GM23338 (cell line): ENCODE measurements at regions not wholly inside any gene's neighbourhood (a gene's known extent, or its start where the extent isn't known, plus 50 kb on each side); places are given as distances from the start of the nearest gene placed in this dataset.

Source experiments
- ATAC-seq: fragments of 200-7000 bp; cut with Tn5 transposase; 3 replicates; pipeline ENCODE4 v1.9.1; 2020
- DNase-seq: peaks from one replicate; pipeline ENCODE4 v3.0.0-alpha.2; 2015; ENCODE audit warnings: low spot score
- H2AFZ ChIP-seq: fragments of 200-600 bp; sonication (generic); 2 replicates; pipeline ENCODE4 v1.8.0; 2016; ENCODE audit warnings: antibody characterized with exemption, mild to moderate bottlenecking, moderate library complexity
- H3F3A ChIP-seq: fragments of 200-600 bp; sonication (generic); replicated peaks from 2 replicates; pipeline ENCODE4 v1.8.0; 2017; ENCODE audit warnings: antibody characterized with exemption, mixed run types, low read depth
- H3K27ac ChIP-seq: fragments of 200-600 bp; sonication (generic); 2 replicates; pipeline ENCODE4 v1.6.1; 2016; ENCODE audit warnings: low read depth
- H3K27me3 ChIP-seq: fragments of 200-600 bp; sonication (generic); 2 replicates; pipeline ENCODE4 v1.8.0; 2016; ENCODE audit warnings: mild to moderate bottlenecking, mixed run types, moderate library complexity; ENCODE audit not compliant: insufficient read depth
- H3K36me3 ChIP-seq: fragments of 200-600 bp; sonication (generic); 2 replicates; pipeline ENCODE4 v1.8.0; 2016; ENCODE audit warnings: mild to moderate bottlenecking; ENCODE audit not compliant: insufficient read depth
- H3K4me1 ChIP-seq: fragments of 200-600 bp; sonication (generic); 2 replicates; pipeline ENCODE4 v1.8.0; 2016; ENCODE audit warnings: mild to moderate bottlenecking, moderate library complexity; ENCODE audit not compliant: insufficient read depth
- H3K4me2 ChIP-seq: fragments of 200-600 bp; sonication (generic); 2 replicates; pipeline ENCODE4 v1.7.1; 2017; ENCODE audit warnings: mixed run types
- H3K4me3 ChIP-seq: fragments of 200-600 bp; sonication (generic); 2 replicates; pipeline ENCODE4 v1.6.1; 2016; ENCODE audit warnings: mixed run types
- H3K79me2 ChIP-seq: fragments of 200-600 bp; sonication (generic); replicated peaks from 2 replicates; pipeline ENCODE4 v1.8.0; 2017; ENCODE audit warnings: mild to moderate bottlenecking; ENCODE audit not compliant: insufficient read depth
- H3K9me2 ChIP-seq: fragments of 200-600 bp; sonication (generic); 2 replicates; pipeline ENCODE4 v1.8.0; 2017; ENCODE audit not compliant: insufficient read depth
- H4K20me1 ChIP-seq: fragments of 200-600 bp; sonication (generic); replicated peaks from 2 replicates; pipeline ENCODE4 v1.8.0; 2017; ENCODE audit warnings: mild to moderate bottlenecking; ENCODE audit not compliant: insufficient read depth
- H3K27ac Mint-ChIP-seq: 2 replicates; pipeline ENCODE4 v1.8.0; 2020; ENCODE audit warnings: inconsistent platforms, mild to moderate bottlenecking, moderate library complexity, mixed read lengths
- H3K27me3 Mint-ChIP-seq: 3 replicates; pipeline ENCODE4 v1.8.0; 2022; ENCODE audit warnings: low read depth, mild to moderate bottlenecking, moderate library complexity, mixed read lengths, inconsistent platforms; ENCODE audit not compliant: insufficient read depth, poor library complexity
- H3K36me3 Mint-ChIP-seq: 3 replicates; pipeline ENCODE4 v1.8.0; 2021; ENCODE audit warnings: low read depth, mild to moderate bottlenecking, inconsistent platforms, moderate library complexity, mixed read lengths
- H3K4me1 Mint-ChIP-seq: 3 replicates; pipeline ENCODE4 v1.8.0; 2020; ENCODE audit warnings: mild to moderate bottlenecking, inconsistent platforms, mixed read lengths
- H3K4me3 Mint-ChIP-seq: 3 replicates; pipeline ENCODE4 v1.8.0; 2021; ENCODE audit warnings: moderate library complexity, mild to moderate bottlenecking, inconsistent platforms, mixed read lengths
- H3K9me3 Mint-ChIP-seq: 3 replicates; pipeline ENCODE4 v1.8.0; 2020; ENCODE audit warnings: moderate library complexity, mild to moderate bottlenecking, inconsistent platforms, mixed read lengths
- CREB1 ChIP-seq: fragments of 250-450 bp; sonication (Bioruptor Pico); IDR thresholded peaks from 2 replicates; pipeline ENCODE4 v1.5.0; 2020; ENCODE audit warnings: low read depth, mild to moderate bottlenecking, moderate library complexity
- CTCF ChIP-seq, 2 experiments: fragments of 200-600 bp in 1 of 2; sonication (generic) in 1 of 2; conservative IDR thresholded peaks; 2 replicates each; pipeline versions ENCODE4 v1.5.1 to v1.6.1; 2016 to 2017; ENCODE audit warnings: antibody characterized with exemption in 2 of 2, low read depth in 2 of 2, mild to moderate bottlenecking in 2 of 2, moderate library complexity in 1 of 2
- ETS1 ChIP-seq: IDR thresholded peaks from 2 replicates; pipeline ENCODE4 v1.6.1; 2016; ENCODE audit warnings: antibody characterized with exemption
- EZH2 ChIP-seq: fragments of 200-600 bp; sonication (generic); IDR thresholded peaks from one replicate; pipeline ENCODE4 v1.8.0; 2017; ENCODE audit warnings: antibody characterized with exemption, mild to moderate bottlenecking, low read depth; ENCODE audit not compliant: unreplicated experiment
- EZH2phosphoT487 ChIP-seq: fragments of 200-600 bp; sonication (generic); IDR thresholded peaks from one replicate; pipeline ENCODE4 v1.8.1; 2018; ENCODE audit warnings: antibody characterized with exemption; ENCODE audit not compliant: unreplicated experiment
- JUNB ChIP-seq: IDR thresholded peaks from one replicate; pipeline ENCODE4 v1.6.1; 2016; ENCODE audit warnings: antibody characterized with exemption; ENCODE audit not compliant: unreplicated experiment
- NANOG ChIP-seq: IDR thresholded peaks from 2 replicates; pipeline ENCODE4 v1.6.1; 2016; ENCODE audit warnings: antibody characterized with exemption, borderline replicate concordance
- POLR2AphosphoS5 ChIP-seq: IDR thresholded peaks from 2 replicates; pipeline ENCODE4 v1.6.1; 2016; ENCODE audit warnings: antibody characterized with exemption, low read depth
- REST ChIP-seq: IDR thresholded peaks from one replicate; pipeline ENCODE4 v1.6.1; 2018; ENCODE audit warnings: antibody characterized with exemption; ENCODE audit not compliant: unreplicated experiment
- STAT1 ChIP-seq: IDR thresholded peaks from one replicate; pipeline ENCODE4 v1.6.1; 2016; ENCODE audit warnings: antibody characterized with exemption; ENCODE audit not compliant: unreplicated experiment
- ZNF114 ChIP-seq: fragments of 250-450 bp; sonication (Bioruptor Pico); IDR thresholded peaks from 2 replicates; pipeline ENCODE4 v1.5.0; 2020; ENCODE audit warnings: mild to moderate bottlenecking, moderate library complexity
- ZNF331 ChIP-seq: fragments of 250-450 bp; sonication (Bioruptor Pico); IDR thresholded peaks from 2 replicates; pipeline ENCODE4 v1.5.0; 2020; ENCODE audit warnings: low read depth, mild to moderate bottlenecking, moderate library complexity
- ZNF462 ChIP-seq: fragments of 250-450 bp; sonication (Bioruptor Pico); IDR thresholded peaks from 2 replicates; pipeline ENCODE4 v1.5.0; 2020; ENCODE audit warnings: mild to moderate bottlenecking, moderate library complexity

GRCh38 chr10:118943253-118943652 is 86.3 kb upstream of the NANOS1 start:
- Mint-ChIP-seq H3K9me3 (no peaks in the 10 kb centered on the region; the same call in 1 of the 3 replicates), H3K4me1 (peaks cover 16% of the 10 kb centered on the region)
- no peaks in the 10 kb centered on the region for H3F3A ChIP-seq

More at GRCh38 chr10:118943253-118943652, 86.3 kb upstream of the NANOS1 start:
- no peak for TF ChIP-seq ZNF462 (CRISPR knock-in tag)
- TF ChIP-seq ZNF114, result no peak
- no peak for TF ChIP-seq NANOG
- TF ChIP-seq JUNB, result no peak
- TF ChIP-seq ZNF331 (CRISPR knock-in tag), result no peak
- no peak for TF ChIP-seq CREB1 (CRISPR knock-in tag)
- TF ChIP-seq EZH2, result no peak
- no peak for TF ChIP-seq REST
- no peak for TF ChIP-seq STAT1
- TF ChIP-seq EZH2phosphoT487, result no peak
- no peak for TF ChIP-seq POLR2AphosphoS5
- no peak for TF ChIP-seq CTCF (conservative IDR thresholded peaks at IDR 0.05; ENCODE audit: low read depth in 2 of 2)
- no peak for TF ChIP-seq ETS1
- Histone ChIP-seq H3K4me1 (peaks cover 17% of the 10 kb centered on the region; the same call in 1 of the 2 replicates), H4K20me1 (no peaks in the 10 kb centered on the region), H3K27ac (no peak overlapping the region), H3K36me3 (no peaks in the 10 kb centered on the region), H3K79me2 (no peaks in the 10 kb centered on the region), H2AFZ (no peak overlapping the region), H3K9me2 (no peaks in the 10 kb centered on the region), H3K4me3 (no peak overlapping the region), H3K27me3 (no peaks in the 10 kb centered on the region), H3K4me2 (no peak overlapping the region)
- ATAC-seq (no peak), DNase-seq (no peak)
- Mint-ChIP-seq H3K27ac (no peak overlapping the region), H3K27me3 (peaks cover 3% of the 10 kb centered on the region), H3K36me3 (no peaks in the 10 kb centered on the region; the same call in 2 of the 3 replicates), H3K4me3 (no peak overlapping the region)
